DOHH2 (cell line): ENCODE measurements at regions not wholly inside any gene's neighbourhood (a gene's known extent, or its start where the extent isn't known, plus 50 kb on each side); places are given as distances from the start of the nearest gene placed in this dataset.
"Not testable (repeated sequence)": the region's sequence is repeated elsewhere in the genome, so short reads cannot be mapped to it uniquely, and the experiment has no call there.

Experiments used
- H3F3A ChIP-seq: fragments of 200-600 bp; sonication (generic), shearing (Covaris generic); 2 replicates; pipeline ENCODE4 v1.6.0; 2016; ENCODE audit warnings: antibody characterized with exemption, mild to moderate bottlenecking; ENCODE audit not compliant: control insufficient read depth, insufficient read depth
- H3K27ac ChIP-seq: fragments of 200-600 bp; sonication (generic); 2 replicates; pipeline ENCODE4 v1.5.1; 2014; ENCODE audit warnings: low read depth, mild to moderate bottlenecking, low read length, moderate library complexity
- H3K27me3 ChIP-seq: fragments of 200-600 bp; sonication (generic); 2 replicates; pipeline ENCODE4 v1.6.1; 2014; ENCODE audit warnings: mild to moderate bottlenecking, low read length, mixed read lengths; ENCODE audit not compliant: control insufficient read depth
- H3K36me3 ChIP-seq: fragments of 200-600 bp; sonication (generic); 2 replicates; pipeline ENCODE4 v1.6.1; 2014; ENCODE audit warnings: mild to moderate bottlenecking, low read length, moderate library complexity, mixed read lengths; ENCODE audit not compliant: control insufficient read depth
- H3K4me1 ChIP-seq: fragments of 200-600 bp; sonication (generic); 2 replicates; pipeline ENCODE4 v1.6.1; 2014; ENCODE audit warnings: mild to moderate bottlenecking, low read length, mixed read lengths; ENCODE audit not compliant: control insufficient read depth
- H3K4me2 ChIP-seq: fragments of 200-600 bp; sonication (generic); 2 replicates; pipeline ENCODE4 v1.6.0; 2014; ENCODE audit warnings: mild to moderate bottlenecking, low read length, moderate library complexity
- H3K4me3 ChIP-seq: fragments of 200-600 bp; sonication (generic); 2 replicates; pipeline ENCODE4 v1.5.1; 2014; ENCODE audit warnings: mild to moderate bottlenecking, low read length, mixed read lengths
- H3K79me2 ChIP-seq: fragments of 200-600 bp; sonication (generic); 2 replicates; pipeline ENCODE4 v1.6.1; 2014; ENCODE audit warnings: mild to moderate bottlenecking, low read length, mixed read lengths; ENCODE audit not compliant: control insufficient read depth
- H3K9me2 ChIP-seq: fragments of 200-600 bp; sonication (generic); replicated peaks from 2 replicates; pipeline ENCODE4 v1.6.1; 2014; ENCODE audit warnings: mild to moderate bottlenecking, low read length, mixed read lengths; ENCODE audit not compliant: control insufficient read depth
- H3K9me3 ChIP-seq: fragments of 200-600 bp; sonication (generic); 2 replicates; pipeline ENCODE4 v1.6.1; 2014; ENCODE audit warnings: antibody characterized with exemption, low read length, mixed read lengths; ENCODE audit not compliant: control insufficient read depth, insufficient read depth
- H4K20me1 ChIP-seq: fragments of 200-600 bp; sonication (generic); 2 replicates; pipeline ENCODE4 v1.6.0; 2014; ENCODE audit warnings: low read depth, mild to moderate bottlenecking, antibody characterized with exemption, low read length, moderate library complexity; ENCODE audit not compliant: control insufficient read depth, insufficient read depth
- EZH2phosphoT487 ChIP-seq: fragments of 200-600 bp; sonication (generic); IDR thresholded peaks from 2 replicates; pipeline ENCODE4 v1.6.1; 2017; ENCODE audit warnings: borderline replicate concordance, mild to moderate bottlenecking, antibody characterized with exemption, low read length, moderate library complexity, mixed read lengths
- TF ChIP-seq, protein P1 (sequence below): fragments of 200-600 bp; sonication (generic); IDR thresholded peaks from one replicate; pipeline ENCODE4 v1.5.1; 2014; ENCODE audit warnings: antibody characterized with exemption, mild to moderate bottlenecking, low read depth, low read length; ENCODE audit not compliant: poor library complexity, severe bottlenecking

GRCh38 chr7:34222722-34223121 lies 317.4 kb downstream of the BMPER start:
- H3K4me1 ChIP-seq, result no peaks in the 10 kb centered on the region
- no peaks in the 10 kb centered on the region; the same call in 1 of the 2 replicates for H3K9me2 ChIP-seq
- H3K36me3 ChIP-seq, result no peaks in the 10 kb centered on the region
- no peak overlapping the region for H3K4me3 ChIP-seq
- H3F3A ChIP-seq, result no peaks in the 10 kb centered on the region
- H3K27me3 ChIP-seq, result no peaks in the 10 kb centered on the region
- H3K27ac ChIP-seq, result no peak overlapping the region
- no peaks in the 10 kb centered on the region for H4K20me1 ChIP-seq
- no peak for TF ChIP-seq EZH2phosphoT487
- TF ChIP-seq, protein P1, sequence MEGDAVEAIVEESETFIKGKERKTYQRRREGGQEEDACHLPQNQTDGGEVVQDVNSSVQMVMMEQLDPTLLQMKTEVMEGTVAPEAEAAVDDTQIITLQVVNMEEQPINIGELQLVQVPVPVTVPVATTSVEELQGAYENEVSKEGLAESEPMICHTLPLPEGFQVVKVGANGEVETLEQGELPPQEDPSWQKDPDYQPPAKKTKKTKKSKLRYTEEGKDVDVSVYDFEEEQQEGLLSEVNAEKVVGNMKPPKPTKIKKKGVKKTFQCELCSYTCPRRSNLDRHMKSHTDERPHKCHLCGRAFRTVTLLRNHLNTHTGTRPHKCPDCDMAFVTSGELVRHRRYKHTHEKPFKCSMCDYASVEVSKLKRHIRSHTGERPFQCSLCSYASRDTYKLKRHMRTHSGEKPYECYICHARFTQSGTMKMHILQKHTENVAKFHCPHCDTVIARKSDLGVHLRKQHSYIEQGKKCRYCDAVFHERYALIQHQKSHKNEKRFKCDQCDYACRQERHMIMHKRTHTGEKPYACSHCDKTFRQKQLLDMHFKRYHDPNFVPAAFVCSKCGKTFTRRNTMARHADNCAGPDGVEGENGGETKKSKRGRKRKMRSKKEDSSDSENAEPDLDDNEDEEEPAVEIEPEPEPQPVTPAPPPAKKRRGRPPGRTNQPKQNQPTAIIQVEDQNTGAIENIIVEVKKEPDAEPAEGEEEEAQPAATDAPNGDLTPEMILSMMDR, result no peak
- H3K9me3 ChIP-seq, result no peaks in the 10 kb centered on the region
- H3K4me2 ChIP-seq, result no peak overlapping the region
- H3K79me2 ChIP-seq, result no peaks in the 10 kb centered on the region

DNA sequence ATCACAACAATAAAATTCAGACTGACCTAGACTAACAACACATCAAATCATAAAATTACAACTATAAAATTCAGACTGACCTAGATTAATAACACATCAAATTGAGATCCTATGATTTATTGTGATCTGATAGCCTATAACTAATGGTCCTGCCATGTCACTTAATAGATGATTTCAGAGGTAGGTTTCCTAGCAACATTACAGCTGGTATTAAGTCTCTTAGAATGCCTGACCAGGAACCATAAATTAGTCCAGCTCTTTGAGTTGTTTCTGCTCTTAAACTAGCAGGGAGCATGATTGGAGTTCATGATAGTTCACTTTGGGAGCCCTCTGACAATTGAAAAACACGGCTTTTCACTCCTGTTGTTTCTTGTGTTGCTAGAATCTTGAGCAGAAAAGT lies 318.9 kb downstream of the BMPER start:
- Histone ChIP-seq H3K36me3 (no peaks in the 10 kb centered on the region), H3K9me2 (no peaks in the 10 kb centered on the region; the same call in 1 of the 2 replicates), H4K20me1 (no peaks in the 10 kb centered on the region), H3K4me1 (no peaks in the 10 kb centered on the region), H3K4me3 (no peak overlapping the region), H3K9me3 (no peaks in the 10 kb centered on the region), H3K4me2 (no peak overlapping the region), H3K27ac (no peak overlapping the region), H3K27me3 (no peaks in the 10 kb centered on the region), H3F3A (no peaks in the 10 kb centered on the region), H3K79me2 (no peaks in the 10 kb centered on the region)
- TF ChIP-seq EZH2phosphoT487, result no peak
- TF ChIP-seq, protein P1, result no peak

- Histone ChIP-seq H3K4me3 (no peak overlapping the region), H3K9me2 (no peaks in the 10 kb centered on the region; the same call in 1 of the 2 replicates), H4K20me1 (no peaks in the 10 kb centered on the region), H3F3A (no peaks in the 10 kb centered on the region), H3K27me3 (no peaks in the 10 kb centered on the region), H3K4me1 (no peaks in the 10 kb centered on the region), H3K79me2 (no peaks in the 10 kb centered on the region), H3K36me3 (no peaks in the 10 kb centered on the region), H3K27ac (no peak overlapping the region), H3K9me3 (no peaks in the 10 kb centered on the region), H3K4me2 (no peak overlapping the region)
- TF ChIP-seq EZH2phosphoT487, result no peak
- TF ChIP-seq, protein P1, result no peak
Observed at GRCh38 chr7:34225193-34225592, 319.9 kb downstream of the BMPER start.

DNA sequence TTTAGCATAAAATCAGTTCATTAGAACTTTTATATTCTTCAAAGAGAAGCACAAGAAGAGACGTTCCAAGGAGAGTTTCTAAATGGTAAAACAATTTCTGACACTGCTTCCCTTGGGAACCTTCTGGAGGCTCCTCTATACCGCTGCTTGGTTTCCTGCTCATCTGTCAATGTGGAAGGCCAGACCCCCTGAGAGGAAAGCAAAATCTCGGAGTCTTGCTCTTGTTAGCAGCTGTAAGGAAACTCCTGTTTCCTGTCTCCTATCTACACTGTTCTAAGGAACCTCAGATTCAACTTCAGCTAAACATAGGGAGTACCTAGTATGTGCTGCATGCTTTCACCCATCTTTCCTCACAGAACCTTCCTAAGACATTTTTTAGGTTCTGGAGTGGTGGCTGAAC lies 322.2 kb downstream of the BMPER start:
- Histone ChIP-seq H3K9me2 (no peaks in the 10 kb centered on the region; the same call in 1 of the 2 replicates), H3K36me3 (no peaks in the 10 kb centered on the region), H3F3A (no peaks in the 10 kb centered on the region), H3K27ac (no peak overlapping the region), H3K27me3 (no peaks in the 10 kb centered on the region), H4K20me1 (no peaks in the 10 kb centered on the region), H3K4me2 (no peak overlapping the region), H3K9me3 (no peaks in the 10 kb centered on the region), H3K4me3 (no peak overlapping the region), H3K79me2 (no peaks in the 10 kb centered on the region), H3K4me1 (no peaks in the 10 kb centered on the region)
- TF ChIP-seq, protein P1, result no peak
- TF ChIP-seq EZH2phosphoT487, result no peak

- not testable (repeated sequence) for H3K9me2 ChIP-seq, H3K27me3 ChIP-seq, H3K4me3 ChIP-seq, H3K36me3 ChIP-seq, H3K4me2 ChIP-seq, H3K9me3 ChIP-seq, H3K27ac ChIP-seq, H3F3A ChIP-seq, H3K4me1 ChIP-seq, H4K20me1 ChIP-seq, H3K79me2 ChIP-seq
Observed at GRCh38 chr7:34235101-34235500, 329.8 kb downstream of the BMPER start.
